ENCODE measurements at regions not wholly inside any gene's neighbourhood (a gene's known extent, or its start where the extent isn't known, plus 50 kb on each side); places are given as distances from the start of the nearest gene placed in this dataset.

GRCh38 chr7:106175507-106175906 lies 63.4 kb upstream of the SYPL1 start:
- TF ChIP-seq POLR2A (IDR thresholded peaks at IDR 0.05; ENCODE audit: insufficient read depth in 1 of 2, low read depth in 2 of 2, low read length in 2 of 2) (no peak), EHMT2 (IDR thresholded peaks at IDR 0.05; ENCODE audit: borderline replicate concordance, low read depth, low read length) (no peak)

All from HepG2 (cell line).